Heart left ventricle (tissue), 16 donors: ENCODE measurements at regions not wholly inside any gene's neighbourhood (a gene's known extent, or its start where the extent isn't known, plus 50 kb on each side); places are given as distances from the start of the nearest gene placed in this dataset.
A peak's percentile ranks its signal among the peaks of the same experiment; 100 is the strongest.

Source experiments
- ATAC-seq, 4 donors: fragments of 200-7000 bp; cut with Tn5 transposase; one replicate each; pipeline ENCODE4 v1.9.1; 2020 to 2022; ENCODE audit warnings: moderate library complexity in 4 of 4, mild to moderate bottlenecking in 3 of 4, moderate number of reproducible peaks in 1 of 4
- DNase-seq, 5 donors: peaks; one replicate each; pipeline ENCODE4 v3.0.0-alpha.2; 2020
- H3K27ac ChIP-seq, 12 donors: fragments of 200-600 bp; sonication (generic) in 4 of 12; one replicate each; pipeline versions ENCODE4 v1.5.0 to v1.8.0; 2016 to 2022; ENCODE audit warnings: mild to moderate bottlenecking in 2 of 12
- H3K27me3 ChIP-seq, 9 donors: fragments of 200-600 bp; sonication (generic) in 2 of 9; one replicate each; pipeline versions ENCODE4 v1.5.1 to v1.8.0; 2016 to 2022; ENCODE audit warnings: mild to moderate bottlenecking in 3 of 9
- H3K36me3 ChIP-seq, 9 donors: fragments of 200-600 bp; sonication (generic) in 2 of 9; one replicate each; pipeline versions ENCODE4 v1.5.0 to v1.8.0; 2018 to 2022; ENCODE audit warnings: mild to moderate bottlenecking in 2 of 9
- H3K4me1 ChIP-seq, 12 donors: fragments of 200-600 bp; sonication (generic) in 4 of 12; one replicate each; pipeline versions ENCODE4 v1.5.0 to v1.8.0; 2016 to 2022; ENCODE audit warnings: mild to moderate bottlenecking in 3 of 12
- H3K4me3 ChIP-seq, 12 donors: fragments of 200-600 bp; sonication (generic) in 4 of 12; one replicate each; pipeline versions ENCODE4 v1.5.0 to v1.8.0; 2017 to 2022; ENCODE audit warnings: mild to moderate bottlenecking in 9 of 12, moderate library complexity in 4 of 12
- H3K9me3 ChIP-seq, 12 donors: fragments of 200-600 bp; sonication (generic) in 4 of 12; one replicate each; pipeline versions ENCODE4 v1.5.0 to v1.8.0; 2016 to 2022; ENCODE audit warnings: mild to moderate bottlenecking in 1 of 12
- POLR2A ChIP-seq, 2 donors: fragments of 450-650 bp; IDR thresholded peaks; one replicate each; pipeline ENCODE4 v1.6.1; 2017; ENCODE audit warnings: antibody characterized with exemption in 2 of 2, mild to moderate bottlenecking in 2 of 2, moderate library complexity in 2 of 2
- WGBS, 4 donors: extraction: QIAGEN DNeasy Blood & Tissue Kit in 2 of 4; methylation state at CpG; one replicate each; pipeline versions ENCODE4 v1.1.5 to v1.1.7; 2013 to 2018; 5-methylcytosine and 5-hydroxymethylcytosine counted together
- intact Hi-C, 10 donors: fragments of 100-400 bp; cut with DNase I; formaldehyde crosslinking; loops; one replicate each; pipeline versions ENCODE4 v1.11.1 to v1.14.2; 2022
- TF ChIP-seq, protein P1 (sequence below), 12 donors: fragments of 200-600 bp; sonication (generic) in 4 of 12; IDR thresholded peaks; one replicate each; pipeline versions ENCODE4 v1.5.0 to v1.8.0; 2018 to 2022; ENCODE audit warnings: antibody characterized with exemption in 12 of 12, mild to moderate bottlenecking in 5 of 12
- donor health status: ischemic (EF 13 %, LVEDD 7.1; RV severe dilation, severe dysfunction).
- donor health status: healthy with polysubstance abuse.
- donor health status: DM: no; HTN: yes; CAD: no.
- donor health status: DM: no; HTN: no; CAD: no.
- donor health status: ischemic (EF 25% LVEDD 6.9; RV normal size, moderate dysfunction).
- donor health status: ischemic (EF 25% LVEDD 5.7; RV mildly dilated, moderate dysfunction).
- donor health status: healthy.
- donor health status: DM: yes; HTN: yes; CAD: no.
- donor health status: ischemic (EF 35%, LVEDD 5.7; RV mildly dilated, moderate dysfunction).
- donor health status: nonischemic (EF 11% LVEDD 7.7; RV severe dilation, severe dysfunction).
- donor health status: DM: yes; HTN: yes; CAD: no.
- donor health status: PGD.
- donor health status: ischemic (EF 29% LVEDD 5.4; RV normal size, mild dysfunction).
- donor health status: nonischemic (EF 23%, LVEDD 6.1; RV moderate dilation, normal function).

DNA sequence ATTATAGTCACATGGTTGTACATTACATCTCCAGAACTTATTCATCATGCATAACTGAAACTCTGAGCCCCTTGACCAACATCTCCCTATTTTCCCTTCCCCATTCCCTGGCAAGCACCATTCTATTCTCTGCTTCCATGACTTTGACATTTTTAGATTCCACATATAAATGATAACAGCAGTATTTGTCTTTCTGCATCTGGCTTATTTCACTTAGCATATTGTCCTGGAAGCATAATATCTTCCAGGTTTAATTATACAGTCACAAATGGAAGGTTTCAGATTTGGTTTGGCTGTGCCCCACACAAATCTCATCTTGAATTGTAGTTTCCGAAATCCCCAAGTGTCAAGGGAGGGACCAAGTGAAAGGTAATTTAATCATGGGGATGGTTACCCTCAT lies 626.9 kb upstream of the PKDCC start:
- Histone ChIP-seq H3K27me3 (no peaks in the 10 kb centered on the region), H3K27ac (peak overlapping the region in 1 of 12 donors; percentile 5), H3K36me3 (no peaks in the 10 kb centered on the region), H3K9me3 (peaks cover 0 to 3% (median 0%) of the 10 kb centered on the region in 12 donors), H3K4me3 (no peak overlapping the region), H3K4me1 (peaks cover 0 to 13% (median 0%) of the 10 kb centered on the region in 12 donors)
- 50 to 79% (median 61%) methylated on average over 1 of the region's 1 CpG for WGBS, 4 donors
- no peak for TF ChIP-seq POLR2A (IDR thresholded peaks at IDR 0.05)
- TF ChIP-seq, protein P1, sequence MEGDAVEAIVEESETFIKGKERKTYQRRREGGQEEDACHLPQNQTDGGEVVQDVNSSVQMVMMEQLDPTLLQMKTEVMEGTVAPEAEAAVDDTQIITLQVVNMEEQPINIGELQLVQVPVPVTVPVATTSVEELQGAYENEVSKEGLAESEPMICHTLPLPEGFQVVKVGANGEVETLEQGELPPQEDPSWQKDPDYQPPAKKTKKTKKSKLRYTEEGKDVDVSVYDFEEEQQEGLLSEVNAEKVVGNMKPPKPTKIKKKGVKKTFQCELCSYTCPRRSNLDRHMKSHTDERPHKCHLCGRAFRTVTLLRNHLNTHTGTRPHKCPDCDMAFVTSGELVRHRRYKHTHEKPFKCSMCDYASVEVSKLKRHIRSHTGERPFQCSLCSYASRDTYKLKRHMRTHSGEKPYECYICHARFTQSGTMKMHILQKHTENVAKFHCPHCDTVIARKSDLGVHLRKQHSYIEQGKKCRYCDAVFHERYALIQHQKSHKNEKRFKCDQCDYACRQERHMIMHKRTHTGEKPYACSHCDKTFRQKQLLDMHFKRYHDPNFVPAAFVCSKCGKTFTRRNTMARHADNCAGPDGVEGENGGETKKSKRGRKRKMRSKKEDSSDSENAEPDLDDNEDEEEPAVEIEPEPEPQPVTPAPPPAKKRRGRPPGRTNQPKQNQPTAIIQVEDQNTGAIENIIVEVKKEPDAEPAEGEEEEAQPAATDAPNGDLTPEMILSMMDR (IDR thresholded peaks at IDR 0.05): no peak
- no peak for DNase-seq
- peak in 3 of 4 donors; percentile 37 to 59 (median 44) for ATAC-seq
- intact Hi-C loops: no loop called here

DNA sequence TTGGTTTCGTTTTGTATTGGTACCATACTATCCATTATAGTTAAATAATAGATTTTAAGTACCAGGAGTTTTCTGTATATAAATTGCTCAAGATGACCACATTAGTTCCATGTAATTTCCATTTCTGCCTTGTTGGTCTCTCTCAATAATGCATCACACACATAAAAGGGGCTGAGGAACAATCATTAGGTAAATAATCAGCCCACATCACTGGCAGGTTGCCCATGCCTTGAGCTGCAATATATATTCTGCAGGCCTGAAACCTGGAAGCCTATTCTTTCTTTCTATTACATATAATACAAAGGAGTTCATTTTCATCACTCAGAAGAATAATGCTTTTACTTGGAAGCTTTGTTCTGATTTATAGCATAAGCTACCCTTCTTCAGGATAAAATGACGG lies 616.1 kb upstream of the PKDCC start:
- TF ChIP-seq, protein P1 (IDR thresholded peaks at IDR 0.05): no peak
- no peak for TF ChIP-seq POLR2A (IDR thresholded peaks at IDR 0.05)
- Histone ChIP-seq H3K4me1 (no peaks in the 10 kb centered on the region), H3K9me3 (peaks cover 0 to 8% (median 0%) of the 10 kb centered on the region in 12 donors), H3K36me3 (no peaks in the 10 kb centered on the region), H3K4me3 (no peak overlapping the region), H3K27ac (no peak overlapping the region), H3K27me3 (no peaks in the 10 kb centered on the region)
- ATAC-seq: no peak
- intact Hi-C loops: no loop called here
- no peak for DNase-seq
- 32 to 75% (median 46%) methylated on average over 2 of the region's 2 CpGs for WGBS, 4 donors

DNA sequence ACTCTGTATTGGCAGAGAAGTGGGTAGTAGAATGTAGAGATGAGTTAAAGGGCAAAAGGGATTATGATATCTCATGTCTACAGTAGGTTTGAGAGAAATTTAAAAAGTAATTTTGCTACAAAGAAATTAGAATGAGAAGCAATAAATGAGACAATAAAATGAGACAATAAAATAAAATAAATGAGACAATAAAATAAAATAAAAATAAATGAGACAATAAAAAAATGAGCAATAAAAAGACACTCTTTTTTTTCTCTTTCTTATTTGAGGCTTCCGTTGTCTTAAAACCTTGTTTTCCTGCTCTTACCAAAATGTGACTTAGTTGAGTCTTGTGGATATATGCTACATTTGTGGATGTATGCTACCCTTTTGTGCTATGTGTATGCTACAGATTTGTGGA lies 615.4 kb upstream of the PKDCC start:
- no peak for TF ChIP-seq POLR2A (IDR thresholded peaks at IDR 0.05)
- TF ChIP-seq, protein P1 (IDR thresholded peaks at IDR 0.05): no peak
- no peak for DNase-seq
- Histone ChIP-seq H3K27ac (no peak overlapping the region), H3K36me3 (no peaks in the 10 kb centered on the region), H3K27me3 (no peaks in the 10 kb centered on the region), H3K4me1 (no peaks in the 10 kb centered on the region), H3K4me3 (no peak overlapping the region), H3K9me3 (peaks cover 0 to 15% (median 6%) of the 10 kb centered on the region in 12 donors)
- intact Hi-C loops: no loop called here
- 93 to 99% (median 96%) methylated on average over 1 of the region's 1 CpG for WGBS, 4 donors
- no peak for ATAC-seq

DNA sequence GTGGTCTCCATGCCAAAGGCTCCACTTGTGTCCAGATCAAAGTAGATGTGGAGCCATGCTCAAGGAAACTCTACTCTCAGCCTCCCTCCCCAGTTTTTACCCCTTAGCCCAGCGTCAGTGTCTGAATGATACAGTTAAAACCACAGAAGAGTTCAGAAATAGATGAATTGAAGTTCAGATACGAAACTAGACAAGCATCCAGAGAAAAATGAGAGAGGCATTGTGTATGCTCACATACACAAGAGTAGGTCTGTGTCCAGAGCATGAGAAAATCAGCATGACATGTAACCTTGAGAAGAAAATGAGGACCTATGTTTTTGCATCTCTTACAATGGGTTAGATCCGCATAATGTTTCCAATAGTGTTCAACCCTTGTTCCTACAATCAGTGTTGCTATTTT lies 612.8 kb upstream of the PKDCC start:
- Histone ChIP-seq H3K27me3 (no peaks in the 10 kb centered on the region), H3K4me1 (no peaks in the 10 kb centered on the region), H3K36me3 (no peaks in the 10 kb centered on the region), H3K4me3 (no peak overlapping the region), H3K9me3 (peaks cover 0 to 22% (median 8%) of the 10 kb centered on the region in 12 donors), H3K27ac (no peak overlapping the region)
- intact Hi-C loops: no loop called here
- DNase-seq (no peak), ATAC-seq (no peak)
- TF ChIP-seq POLR2A (IDR thresholded peaks at IDR 0.05): no peak
- TF ChIP-seq, protein P1 (IDR thresholded peaks at IDR 0.05): no peak
- WGBS, 4 donors: 79 to 91% (median 88%) methylated on average over 3 of the region's 3 CpGs
